LoVo (cell line): ENCODE measurements at regions not wholly inside any gene's neighbourhood (a gene's known extent, or its start where the extent isn't known, plus 50 kb on each side); places are given as distances from the start of the nearest gene placed in this dataset.
"Not testable (repeated sequence)": the region's sequence is repeated elsewhere in the genome, so short reads cannot be mapped to it uniquely, and the experiment has no call there.

Source experiments
- DNase-seq: peaks from one replicate; pipeline ENCODE4 v3.0.0-alpha.2; 2016; ENCODE audit warnings: low spot score

- DNase-seq, result no peak
These were observed 337.5 kb upstream of the CITED2 start for GRCh38 chr6:139711804-139712585.

- DNase-seq, result no peak
These were observed 336.1 kb upstream of the CITED2 start for GRCh38 chr6:139710556-139710955.

- peak; percentile 27 for DNase-seq
These were observed 334.1 kb upstream of the CITED2 start for GRCh38 chr6:139708337-139709199.

GRCh38 chr6:139706912-139707311, 332.5 kb upstream of the CITED2 start:
- DNase-seq, result no peak

- DNase-seq, result no peak
These were observed 330.8 kb upstream of the CITED2 start for GRCh38 chr6:139705284-139705683.

DNA sequence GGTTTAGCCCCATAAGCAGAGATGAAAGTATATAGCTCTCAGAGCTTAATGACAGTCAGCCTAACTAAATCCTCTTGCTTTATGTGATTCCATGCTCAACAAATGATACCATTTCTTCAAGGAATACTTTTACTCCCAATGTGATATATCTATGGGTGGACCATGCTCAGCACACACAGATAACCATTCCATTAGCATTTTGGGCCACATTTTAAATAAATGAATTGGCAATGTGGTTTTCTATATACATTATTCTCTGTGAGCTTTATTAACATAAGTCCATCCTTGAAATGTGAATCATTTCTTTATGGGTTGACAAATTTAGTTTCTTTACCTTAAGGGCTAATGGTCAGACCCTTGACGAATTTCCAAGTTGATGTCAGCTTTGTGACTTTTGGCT, 329.3 kb upstream of the CITED2 start:
- no peak for DNase-seq

DNA sequence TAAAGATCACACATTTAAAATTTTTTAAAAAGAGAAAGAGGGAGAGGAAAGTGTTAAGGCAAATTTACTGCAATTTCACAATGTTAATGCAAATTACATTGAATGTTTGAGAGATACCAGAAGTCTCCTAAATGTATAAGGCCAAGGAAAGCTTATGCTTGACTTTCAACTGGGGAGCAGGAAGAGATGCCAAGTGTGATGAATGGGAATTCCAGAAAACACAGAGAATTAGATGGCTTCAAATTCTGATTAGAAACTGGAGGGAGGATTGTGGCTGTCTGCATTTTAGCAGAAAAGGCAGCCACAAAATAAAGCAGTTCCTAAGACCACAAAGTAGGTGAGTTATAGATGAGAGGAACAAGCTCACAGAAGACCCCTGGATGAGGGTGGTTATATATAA, 328.3 kb upstream of the CITED2 start:
- no peak for DNase-seq

GRCh38 chr6:139701695-139702094, 327.2 kb upstream of the CITED2 start:
- DNase-seq, result no peak

DNA sequence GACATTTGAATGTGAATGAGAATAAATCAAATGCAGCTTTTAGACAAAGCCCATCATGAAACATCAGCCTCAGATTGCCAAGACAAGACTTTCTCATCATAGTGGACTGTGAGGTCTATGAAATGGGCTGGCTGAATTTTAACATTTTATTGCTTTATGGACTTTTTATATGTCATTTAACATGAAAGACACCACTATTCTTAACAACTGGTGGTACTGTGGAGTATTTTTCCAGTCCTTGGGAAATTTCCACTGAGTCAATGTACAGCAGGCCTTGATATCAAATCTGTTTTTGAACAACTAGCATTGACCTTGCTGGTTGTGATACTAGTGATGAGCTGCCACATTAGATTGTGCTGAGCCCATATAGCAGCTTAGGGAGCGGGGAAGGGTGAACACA, 326.6 kb upstream of the CITED2 start:
- no peak for DNase-seq

- no peak for DNase-seq
These were observed 325.5 kb upstream of the CITED2 start for GRCh38 chr6:139699911-139700310.

DNA sequence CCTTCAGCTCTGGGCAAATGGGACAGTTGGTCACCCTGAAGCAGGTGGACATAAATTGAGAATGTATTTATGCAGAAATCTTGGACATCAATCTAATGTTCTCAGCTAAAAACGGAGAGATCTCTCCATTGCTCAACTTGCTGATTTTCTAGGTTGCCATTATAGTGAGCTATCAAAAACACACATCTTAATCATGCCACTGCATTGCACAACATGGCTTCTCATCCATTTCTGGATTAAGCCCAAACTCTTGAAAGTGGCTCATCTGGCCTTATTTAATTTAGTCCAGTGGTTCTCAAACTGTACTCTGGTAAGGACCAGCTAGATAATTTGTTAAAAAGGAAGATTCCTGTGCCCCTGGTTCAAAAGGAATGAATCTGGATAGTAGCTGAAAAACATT, 324.9 kb upstream of the CITED2 start:
- no peak for DNase-seq

GRCh38 chr6:139698526-139699176, 324.2 kb upstream of the CITED2 start:
- DNase-seq, result no peak

GRCh38 chr6:139697856-139698255, 323.4 kb upstream of the CITED2 start:
- DNase-seq, result not testable (repeated sequence)

GRCh38 chr6:139696991-139697390, 322.5 kb upstream of the CITED2 start:
- DNase-seq, result not testable (repeated sequence)

GRCh38 chr6:139695361-139695760, 320.9 kb upstream of the CITED2 start:
- DNase-seq, result no peak

- DNase-seq, result no peak
These were observed 319.3 kb upstream of the CITED2 start for GRCh38 chr6:139693735-139694134.

DNA sequence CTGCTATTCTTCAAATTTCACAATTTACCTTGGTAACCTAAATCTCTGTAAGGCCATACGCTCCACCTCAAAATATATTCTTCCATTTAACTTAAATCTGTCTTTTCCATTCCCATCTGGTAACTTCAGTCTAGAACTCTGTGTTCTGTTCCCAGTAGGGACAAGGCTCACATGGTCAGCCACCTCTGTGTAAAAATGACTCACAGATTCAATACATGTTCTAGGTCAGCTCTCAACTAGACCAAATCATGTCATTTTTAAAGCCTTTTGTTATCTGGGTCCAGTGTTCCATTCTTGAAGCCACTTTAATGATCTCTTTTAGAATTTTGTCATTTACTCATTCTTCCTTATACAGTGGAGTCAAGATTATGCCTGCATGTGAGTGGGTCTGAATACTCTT, 315.6 kb upstream of the CITED2 start:
- DNase-seq, result no peak

DNA sequence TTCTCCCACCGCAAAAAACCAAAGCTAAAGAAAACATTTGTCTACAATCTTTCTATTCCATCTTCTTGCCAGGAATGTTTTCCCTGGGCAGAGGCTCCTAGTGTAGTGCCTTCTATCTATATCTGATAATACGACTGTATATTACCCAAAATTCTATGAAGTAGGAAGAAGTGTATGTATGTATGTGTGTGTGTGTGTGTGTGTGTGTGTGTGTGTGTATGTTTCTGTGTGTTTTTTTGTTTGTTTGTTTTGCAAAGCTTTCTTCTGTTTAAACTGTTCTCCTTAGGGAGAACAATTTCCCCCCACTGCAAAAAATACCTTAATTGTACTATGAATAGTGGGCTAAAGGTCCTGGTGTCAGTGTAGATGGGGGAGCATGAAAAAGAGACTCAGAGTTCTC, 312.6 kb upstream of the CITED2 start:
- DNase-seq, result no peak

- no peak for DNase-seq
These were observed 311.9 kb upstream of the CITED2 start for GRCh38 chr6:139686308-139686707.

GRCh38 chr6:139685009-139685408, 310.6 kb upstream of the CITED2 start:
- DNase-seq, result no peak

DNA sequence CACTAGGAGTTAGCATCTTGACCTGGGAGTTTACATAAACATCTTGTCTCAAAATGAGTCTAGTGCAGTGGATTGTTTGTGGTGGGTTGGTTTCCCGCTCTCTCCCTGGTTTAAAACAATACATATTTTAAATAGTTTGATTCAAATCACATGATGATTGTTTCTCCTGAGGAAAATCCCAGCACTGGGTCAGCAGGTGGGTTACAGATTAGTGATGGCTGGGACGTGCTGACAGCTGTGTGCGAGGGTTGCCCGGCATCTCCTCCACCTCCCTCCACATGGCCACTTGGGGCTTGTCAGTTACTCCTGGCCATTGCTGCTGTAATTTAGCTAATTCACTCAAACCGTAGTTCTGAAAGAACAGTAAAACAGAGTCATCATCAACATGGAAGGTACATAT, 306.4 kb upstream of the CITED2 start:
- DNase-seq, result no peak

DNA sequence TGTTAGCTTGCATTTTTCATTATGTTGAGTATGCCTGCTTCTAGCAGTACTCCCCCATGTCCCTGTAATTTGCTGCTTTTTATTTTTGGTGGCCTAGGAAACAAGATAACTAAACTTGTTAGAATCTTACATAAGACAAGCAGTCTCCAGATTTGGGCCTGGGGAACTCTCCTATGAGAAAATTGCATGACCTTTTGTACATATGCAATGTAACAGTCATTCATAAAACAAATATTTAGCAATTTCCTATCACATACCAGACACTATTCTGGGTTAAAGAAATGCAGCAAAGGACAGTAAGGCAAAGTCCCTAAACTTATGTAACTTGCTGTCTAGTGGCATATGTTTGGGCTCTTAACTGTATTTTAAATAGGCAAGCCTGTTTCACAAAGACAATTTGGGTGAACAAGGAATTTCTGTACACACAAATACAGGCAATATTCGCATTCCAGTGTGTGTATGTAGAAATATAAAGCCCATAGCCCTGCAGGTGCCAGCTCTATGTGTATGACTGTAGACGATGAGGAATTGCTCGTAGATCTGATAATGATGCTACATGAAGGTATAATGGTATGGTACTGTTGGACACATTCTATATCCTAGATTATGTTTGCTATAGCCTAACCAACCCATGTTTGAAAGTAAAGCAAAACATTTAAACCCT, 305.2 kb upstream of the CITED2 start:
- DNase-seq, result no peak
